ENCODE measurements at regions not wholly inside any gene's neighbourhood (a gene's known extent, or its start where the extent isn't known, plus 50 kb on each side); places are given as distances from the start of the nearest gene placed in this dataset.
A peak's percentile ranks its signal among the peaks of the same experiment; 100 is the strongest.

- no peak overlapping the region for H3K27ac ChIP-seq
Measured at GRCh38 chr1:14440166-14440565, 158.3 kb upstream of the KAZN start.

GRCh38 chr1:14440731-14441130 is 157.8 kb upstream of the KAZN start:
- ATAC-seq: no peak
- Histone ChIP-seq H3K27ac (no peak overlapping the region), H3K4me1 (no peaks in the 10 kb centered on the region), H3K36me3 (no peaks in the 10 kb centered on the region), H3K4me3 (no peak overlapping the region), H3K27me3 (ENCODE audit: low read depth) (no peaks in the 10 kb centered on the region), H3K9me3 (no peaks in the 10 kb centered on the region)
- intact Hi-C loops (cut with DNase I): no loop called here
- no peak for DNase-seq
- TF ChIP-seq CTCF (IDR thresholded peaks at IDR 0.05): no peak

More at GRCh38 chr1:14440166-14440565, 158.3 kb upstream of the KAZN start:
- DNase-seq (no peak), ATAC-seq (no peak)
- Histone ChIP-seq H3K4me1 (no peaks in the 10 kb centered on the region), H3K36me3 (no peaks in the 10 kb centered on the region), H3K4me3 (no peak overlapping the region), H3K27me3 (ENCODE audit: low read depth) (no peaks in the 10 kb centered on the region), H3K9me3 (no peaks in the 10 kb centered on the region)
- TF ChIP-seq CTCF (IDR thresholded peaks at IDR 0.05): no peak
- intact Hi-C loops (cut with DNase I): no loop called here

GRCh38 chr1:14441302-14441741 is 157.2 kb upstream of the KAZN start:
- no peak for TF ChIP-seq CTCF (IDR thresholded peaks at IDR 0.05)
- intact Hi-C loops (cut with DNase I): no loop called here
- peak; percentile 60 to 75 for ATAC-seq
- H3K27ac ChIP-seq: no peak overlapping the region
- peak; percentile 78 for DNase-seq
- H3K4me1 ChIP-seq: no peaks in the 10 kb centered on the region
- H3K4me3 ChIP-seq: no peak overlapping the region
- no peaks in the 10 kb centered on the region for H3K27me3 ChIP-seq (ENCODE audit: low read depth)
- no peaks in the 10 kb centered on the region for H3K36me3 ChIP-seq
- no peaks in the 10 kb centered on the region for H3K9me3 ChIP-seq

- no peaks in the 10 kb centered on the region for H3K9me3 ChIP-seq
- ATAC-seq: no peak
- no peak overlapping the region for H3K27ac ChIP-seq
- no peaks in the 10 kb centered on the region for H3K4me1 ChIP-seq
- intact Hi-C loops (cut with DNase I): no loop called here
- H3K4me3 ChIP-seq: no peak overlapping the region
- H3K36me3 ChIP-seq: no peaks in the 10 kb centered on the region
- TF ChIP-seq CTCF (IDR thresholded peaks at IDR 0.05): no peak
- DNase-seq: no peak
- H3K27me3 ChIP-seq (ENCODE audit: low read depth): no peaks in the 10 kb centered on the region
Measured at GRCh38 chr1:14442669-14443068, 155.8 kb upstream of the KAZN start.

- ATAC-seq: no peak
- intact Hi-C loops (cut with DNase I): no loop called here
Measured at GRCh38 chr1:14443164-14443787, 155.2 kb upstream of the KAZN start.

More at GRCh38 chr1:14443164-14443787, 155.2 kb upstream of the KAZN start:
- no peaks in the 10 kb centered on the region for H3K9me3 ChIP-seq
- no peaks in the 10 kb centered on the region for H3K27me3 ChIP-seq (ENCODE audit: low read depth)
- no peaks in the 10 kb centered on the region for H3K4me1 ChIP-seq
- H3K4me3 ChIP-seq: no peak overlapping the region
- TF ChIP-seq CTCF (IDR thresholded peaks at IDR 0.05): no peak
- no peaks in the 10 kb centered on the region for H3K36me3 ChIP-seq
- no peak overlapping the region for H3K27ac ChIP-seq
- DNase-seq: no peak

All from lower lobe of right lung (tissue), 2 donors.